Stimulated activated CD8-positive, alpha-beta memory T cell treated with anti-CD3 and anti-CD28 coated beads, Interleukin-2, amount 100 ng/mL, for 48 hours (primary cell): ENCODE measurements at regions not wholly inside any gene's neighbourhood (a gene's known extent, or its start where the extent isn't known, plus 50 kb on each side); places are given as distances from the start of the nearest gene placed in this dataset.

ENCODE experiments used
- DNase-seq, 2 donors: peaks; one replicate each; pipeline ENCODE4 v3.0.0-alpha.2; 2020; ENCODE audit warnings: low read depth in 2 of 2

DNA sequence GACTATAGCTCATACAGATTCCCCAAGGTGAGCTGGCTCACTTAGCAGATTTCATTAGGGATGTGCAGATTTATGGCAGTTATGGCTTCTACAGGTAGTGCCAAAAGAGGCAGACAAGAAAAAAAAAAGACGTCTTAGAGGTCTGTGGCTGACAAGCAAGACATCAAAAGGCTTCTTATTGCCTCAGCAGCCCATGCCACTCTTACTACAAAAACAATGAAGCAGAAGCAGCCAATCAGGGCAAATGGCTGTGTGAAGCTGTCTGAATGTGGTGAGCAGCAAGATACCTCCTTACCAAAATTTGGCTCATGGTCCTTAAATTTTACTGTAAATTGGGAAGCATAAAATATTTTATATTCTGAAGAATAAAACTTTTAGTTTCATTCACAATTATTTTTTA lies 557.5 kb upstream of the GOLIM4 start:
- DNase-seq = no peak

DNA sequence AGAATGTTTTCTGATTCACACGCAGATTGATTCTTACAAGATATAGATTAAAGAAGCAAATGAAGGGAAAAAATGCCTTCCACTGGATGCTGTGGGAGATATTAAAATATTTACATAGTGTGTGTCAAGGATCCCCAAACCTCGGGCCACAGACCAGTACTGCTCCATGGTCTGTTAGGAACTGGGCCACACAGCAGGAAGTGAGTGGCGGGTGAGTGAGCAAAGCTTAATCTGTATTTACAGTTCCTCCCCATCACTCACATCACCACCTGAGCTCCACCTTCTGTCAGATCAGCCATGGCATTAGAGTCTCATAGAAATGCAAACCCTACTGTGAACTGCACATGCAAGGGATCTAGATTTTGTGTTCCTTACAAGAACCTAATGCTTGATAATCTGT lies 552.6 kb upstream of the GOLIM4 start:
- DNase-seq = no peak

DNA sequence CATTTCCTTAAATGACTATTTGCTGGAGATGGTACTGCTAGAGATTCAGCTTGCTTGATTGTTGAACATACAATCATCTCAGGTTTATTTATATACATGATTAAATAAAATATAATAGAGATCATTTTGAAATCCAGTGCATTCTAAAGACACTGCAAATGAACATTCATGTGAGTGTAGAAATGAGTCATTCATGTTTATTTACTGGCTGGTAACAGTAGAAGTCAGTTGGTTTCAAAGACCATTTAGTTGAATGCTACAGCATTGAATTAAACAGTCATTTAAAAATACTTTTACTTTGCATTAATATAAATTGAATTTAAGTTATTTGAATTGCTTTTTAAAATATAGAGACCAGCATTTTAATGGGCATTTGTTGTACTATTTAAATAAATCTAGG lies 551.9 kb upstream of the GOLIM4 start:
- DNase-seq = no peak

DNA sequence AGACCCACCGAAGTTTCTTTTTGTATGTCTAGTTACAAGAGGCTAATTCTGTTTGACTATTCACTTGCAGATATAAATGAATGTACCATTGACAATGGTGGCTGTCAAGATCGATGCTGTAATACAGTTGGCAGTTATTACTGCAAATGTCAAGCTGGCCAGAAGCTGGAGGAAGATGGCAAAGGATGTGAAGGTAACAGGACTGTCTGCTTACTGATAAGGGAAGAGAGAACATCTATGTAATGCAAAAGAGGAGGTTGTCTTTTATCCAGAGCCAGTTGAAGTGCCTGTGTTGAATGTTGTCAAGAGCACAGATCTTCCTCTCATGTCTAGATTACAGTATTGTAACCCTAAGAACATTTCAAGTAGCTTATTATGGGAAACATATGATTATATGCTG lies 549.5 kb upstream of the GOLIM4 start:
- DNase-seq = no peak

DNA sequence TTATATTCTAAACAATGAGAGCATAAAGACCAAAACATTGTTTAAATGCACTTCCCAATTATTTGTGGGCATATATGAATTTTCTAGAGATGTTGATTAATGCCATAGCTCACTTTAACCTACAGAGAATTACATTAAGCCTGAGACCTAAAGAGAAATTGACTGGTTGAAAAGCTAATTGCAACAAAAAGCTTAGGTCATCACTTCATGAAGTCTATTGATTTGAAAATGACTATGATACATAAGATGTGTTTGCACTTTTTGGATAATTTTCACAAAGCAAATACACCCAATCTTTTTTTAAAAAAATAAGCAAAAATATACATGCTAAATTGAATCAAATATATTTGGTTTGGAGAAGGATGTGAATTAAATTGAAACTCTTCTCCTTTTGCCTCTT lies 532.8 kb upstream of the GOLIM4 start:
- no peak for DNase-seq

DNA sequence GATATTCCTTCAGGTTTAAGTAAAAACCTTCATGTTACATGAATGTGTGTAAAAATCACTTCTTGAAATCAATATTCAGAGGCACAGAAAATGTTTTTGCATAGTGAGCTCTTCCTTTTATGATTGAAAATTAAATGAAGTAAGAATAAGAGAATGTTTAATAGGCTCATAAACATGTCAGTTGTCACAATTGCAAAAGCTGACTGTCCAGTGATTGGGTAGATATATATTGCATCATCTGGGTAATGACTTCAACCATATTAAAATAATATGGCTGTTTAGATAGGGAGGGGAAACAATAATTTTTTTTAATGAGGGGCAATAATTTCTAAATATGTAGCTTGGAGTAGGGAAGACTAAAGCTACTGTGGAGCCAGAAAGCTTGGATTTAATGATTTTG lies 529.8 kb upstream of the GOLIM4 start:
- no peak for DNase-seq

DNA sequence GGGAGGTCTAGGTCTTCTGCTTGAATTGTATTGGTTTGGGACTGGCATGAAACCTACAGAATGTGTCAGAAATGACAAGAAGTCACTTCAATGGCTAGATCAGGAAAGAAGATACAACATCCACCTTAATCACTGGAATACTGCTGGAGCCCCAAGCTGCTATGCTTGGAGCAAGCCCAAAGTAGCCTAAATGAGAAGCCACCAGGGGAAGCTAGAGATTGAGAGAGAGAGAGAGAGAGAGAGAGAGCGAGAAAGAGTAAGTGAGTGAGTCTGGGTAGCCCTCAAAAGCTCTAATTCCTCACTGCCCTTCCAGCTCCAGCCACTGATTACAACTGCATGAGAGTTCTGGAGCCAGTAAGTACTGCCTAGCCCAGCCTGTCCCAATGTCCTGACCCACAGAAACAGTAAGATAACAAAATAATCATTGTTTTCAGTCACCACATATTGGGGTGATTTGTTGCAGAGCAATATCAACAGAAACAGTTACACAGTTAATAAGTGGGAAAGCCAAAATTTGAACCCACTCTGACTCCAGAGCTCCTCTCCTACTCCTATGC lies 529.2 kb upstream of the GOLIM4 start:
- DNase-seq = no peak

DNA sequence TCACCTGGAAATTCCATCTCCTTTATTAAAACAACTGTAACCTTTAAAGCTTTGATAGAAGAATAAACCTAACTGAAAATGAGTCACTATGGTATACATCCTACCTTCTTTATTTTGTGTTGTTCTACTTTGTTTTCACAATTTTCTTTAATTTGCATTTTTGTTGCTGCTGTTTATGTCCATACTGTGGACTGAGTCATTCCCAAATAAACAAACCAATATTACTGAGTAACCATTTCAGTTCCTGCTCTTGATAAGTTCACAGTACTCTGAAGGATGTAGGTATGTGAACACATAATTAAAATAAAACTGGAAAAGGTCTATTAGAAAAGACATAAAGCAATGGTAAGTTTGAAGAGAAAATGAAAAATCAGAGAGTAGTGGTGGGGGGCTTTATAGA lies 528.5 kb upstream of the GOLIM4 start:
- no peak for DNase-seq

DNA sequence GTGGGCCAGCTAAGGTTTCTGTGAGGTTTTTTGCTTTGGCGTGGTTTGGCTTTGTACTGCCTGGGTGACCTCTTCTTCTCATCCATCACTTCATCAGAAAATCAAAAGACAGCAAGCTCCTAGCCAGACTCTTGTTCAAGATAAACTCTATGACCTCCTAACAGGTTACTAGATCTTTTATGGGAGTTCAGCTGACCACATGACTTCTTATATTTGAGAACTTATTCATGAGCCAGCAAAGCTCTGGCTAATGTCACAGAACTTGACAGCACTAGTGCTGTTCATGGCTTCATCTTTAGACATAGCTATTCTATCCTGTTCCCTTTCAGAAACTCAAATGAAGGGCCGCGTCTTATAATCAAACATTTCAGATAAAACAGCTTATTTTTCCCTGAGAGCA lies 527.1 kb upstream of the GOLIM4 start:
- no peak for DNase-seq

DNA sequence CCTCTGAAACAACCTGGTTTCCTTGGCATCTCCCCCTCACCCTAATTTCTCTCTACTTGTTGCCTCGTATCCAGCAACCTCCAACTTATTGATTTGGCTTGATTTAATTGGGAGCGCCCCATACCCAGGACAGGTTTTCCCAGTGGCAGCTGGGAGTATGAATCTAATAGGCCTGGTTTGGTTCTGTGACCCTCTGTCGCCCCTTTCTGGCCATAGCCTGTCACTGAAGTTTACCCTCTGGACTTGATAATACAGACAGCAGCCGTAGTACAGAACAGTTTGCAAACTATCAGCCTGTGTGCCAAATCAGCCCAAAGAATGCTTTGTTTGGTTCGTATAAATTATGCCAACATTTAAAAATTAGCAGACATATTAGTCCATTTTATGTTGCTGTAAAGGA lies 525.1 kb upstream of the GOLIM4 start:
- DNase-seq = no peak

DNA sequence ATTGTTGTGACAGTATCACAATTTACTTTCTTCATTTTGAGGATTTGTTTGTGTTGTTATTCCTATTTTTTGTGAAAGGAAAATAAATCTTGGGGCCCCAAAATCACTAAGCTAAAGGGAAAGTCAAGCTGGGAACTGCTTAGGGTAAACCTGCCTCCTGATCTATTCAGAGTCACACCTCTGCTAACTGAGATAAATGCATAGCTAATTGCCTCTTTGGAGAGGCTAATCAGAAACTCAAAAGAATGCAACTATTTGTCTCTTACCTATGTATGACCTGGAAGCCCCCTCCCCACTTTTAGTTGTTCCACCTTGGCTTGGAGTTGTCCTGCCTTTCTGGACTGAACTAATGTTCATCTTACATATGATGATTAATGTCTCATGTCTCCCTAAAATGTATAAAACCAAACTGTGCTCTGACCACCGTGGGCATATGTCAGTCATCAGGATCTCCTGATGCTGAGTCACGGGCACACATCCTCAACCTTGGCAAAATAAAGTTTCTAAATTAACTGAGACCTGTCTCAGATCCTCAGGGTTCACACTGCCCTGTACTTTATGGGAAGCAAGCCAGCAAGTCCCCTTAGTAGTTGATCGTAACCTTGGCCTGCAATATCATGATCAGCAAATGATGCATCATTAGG lies 523.2 kb upstream of the GOLIM4 start:
- DNase-seq = no peak

DNA sequence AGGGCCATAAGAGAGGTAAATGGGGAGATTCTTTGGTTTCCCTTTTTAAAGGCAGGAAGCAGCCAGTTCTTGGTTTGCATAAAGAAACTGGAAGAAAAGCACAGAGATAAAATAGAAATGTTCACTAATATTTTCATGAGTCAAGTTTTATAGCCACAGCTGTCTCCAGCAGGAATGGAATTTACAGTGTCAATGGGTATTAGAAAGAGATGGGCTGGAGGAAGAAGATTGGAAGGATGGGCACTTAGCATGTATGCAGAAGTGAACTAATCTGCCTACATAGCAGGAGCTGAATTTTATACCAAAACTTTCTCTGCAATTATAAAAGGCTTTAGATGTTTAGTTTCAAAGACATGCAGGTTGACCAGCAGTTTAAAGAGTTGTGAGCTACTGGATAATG lies 521.9 kb upstream of the GOLIM4 start:
- DNase-seq = no peak

DNA sequence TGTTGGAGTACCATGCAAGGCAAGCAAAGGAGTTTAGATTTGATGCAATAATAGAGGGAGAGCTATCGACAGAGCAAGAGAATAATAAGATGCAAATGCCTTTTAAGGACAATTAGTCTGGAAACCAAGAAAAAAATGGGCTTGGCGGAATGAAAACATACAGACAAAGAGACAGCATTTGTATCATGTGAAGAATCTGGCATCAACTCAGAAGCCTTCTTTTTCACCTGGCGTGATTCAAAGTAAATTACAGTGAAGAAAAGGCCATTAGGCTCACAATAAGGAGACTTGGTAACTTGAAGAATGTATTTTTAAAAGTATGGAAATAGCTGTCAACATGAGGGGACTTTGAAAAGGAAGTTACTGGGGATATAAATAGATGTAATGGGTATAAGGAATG lies 521.2 kb upstream of the GOLIM4 start:
- DNase-seq = no peak

DNA sequence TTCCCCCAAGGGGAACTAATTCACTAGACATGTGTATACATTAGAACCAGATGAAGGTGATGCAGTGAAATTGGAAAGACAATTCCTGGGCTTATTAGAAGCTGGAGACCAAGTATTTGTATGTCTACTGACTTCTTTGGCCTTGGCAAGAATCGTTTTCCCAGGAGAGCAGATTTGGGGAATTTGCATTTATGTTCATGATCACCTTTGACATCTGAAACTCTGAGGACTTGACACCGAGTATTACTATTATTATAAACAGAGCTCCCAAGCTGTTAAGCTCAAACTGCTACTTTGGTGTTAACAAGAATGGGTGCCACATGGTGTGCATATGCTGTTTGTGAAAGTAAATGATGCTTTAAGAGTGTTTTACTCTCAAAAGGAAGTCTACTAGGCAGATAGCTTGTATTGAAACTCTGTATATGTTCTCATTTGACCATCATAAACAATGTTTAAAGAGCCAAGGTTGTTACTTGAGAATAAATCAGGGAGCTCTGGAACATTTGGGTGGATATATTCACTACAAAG lies 519.8 kb upstream of the GOLIM4 start:
- no peak for DNase-seq

DNA sequence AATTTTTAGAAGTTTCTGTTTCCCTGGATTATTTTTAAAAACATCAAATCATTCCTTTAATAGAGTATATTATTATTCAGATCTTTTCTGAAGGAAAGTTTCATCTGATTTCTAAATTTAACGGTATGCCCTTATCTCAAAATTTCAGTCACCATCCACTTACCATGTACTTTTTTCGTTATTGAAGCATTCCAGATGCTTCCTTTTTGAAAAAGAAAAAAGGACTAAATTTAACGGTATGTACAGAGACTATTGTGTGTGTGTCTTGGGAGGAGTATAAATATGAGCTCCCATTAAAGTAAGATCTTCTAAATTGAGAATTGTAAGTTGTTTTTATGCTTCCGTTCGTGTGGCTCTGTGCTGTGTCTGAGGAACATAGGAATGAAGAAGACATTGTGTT lies 517.4 kb upstream of the GOLIM4 start:
- DNase-seq = no peak

DNA sequence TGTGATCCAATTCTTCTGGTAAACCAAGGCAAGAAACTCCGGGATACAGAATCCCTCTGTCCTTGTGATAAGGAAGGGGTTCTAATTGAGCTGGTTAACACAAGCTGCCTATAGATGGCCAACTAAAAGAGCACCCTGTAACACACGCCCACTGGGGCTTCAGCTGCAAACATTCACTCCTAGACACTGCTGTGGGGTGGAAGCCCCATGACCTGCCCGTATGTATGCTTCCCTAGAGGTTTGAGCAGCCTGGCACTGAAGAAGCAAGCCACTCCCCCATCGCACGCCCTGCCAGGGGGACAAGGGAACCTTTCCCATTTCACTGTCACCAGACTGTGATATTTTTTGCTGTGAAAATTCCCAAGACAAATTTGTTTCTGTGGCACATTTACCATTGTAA lies 516.9 kb upstream of the GOLIM4 start:
- DNase-seq = no peak

DNA sequence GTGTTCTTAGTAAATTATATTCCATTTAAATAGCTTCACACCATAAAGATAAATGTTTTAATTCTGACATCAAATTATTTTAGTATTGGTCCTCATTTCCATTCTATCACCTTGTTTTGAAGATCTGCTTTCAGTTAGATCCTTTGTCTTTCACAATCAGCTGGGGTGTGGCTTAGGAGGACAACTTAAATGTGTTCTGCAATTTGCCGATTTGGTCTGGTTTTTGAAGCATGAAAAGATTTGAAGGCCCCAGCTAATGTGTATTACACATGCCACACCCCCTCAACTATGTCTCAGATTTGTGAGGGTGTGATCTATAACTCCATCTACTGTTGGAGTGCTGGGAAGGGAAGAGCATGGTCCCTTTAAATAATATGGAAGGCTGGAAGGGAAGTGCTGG lies 516.1 kb upstream of the GOLIM4 start:
- no peak for DNase-seq

DNA sequence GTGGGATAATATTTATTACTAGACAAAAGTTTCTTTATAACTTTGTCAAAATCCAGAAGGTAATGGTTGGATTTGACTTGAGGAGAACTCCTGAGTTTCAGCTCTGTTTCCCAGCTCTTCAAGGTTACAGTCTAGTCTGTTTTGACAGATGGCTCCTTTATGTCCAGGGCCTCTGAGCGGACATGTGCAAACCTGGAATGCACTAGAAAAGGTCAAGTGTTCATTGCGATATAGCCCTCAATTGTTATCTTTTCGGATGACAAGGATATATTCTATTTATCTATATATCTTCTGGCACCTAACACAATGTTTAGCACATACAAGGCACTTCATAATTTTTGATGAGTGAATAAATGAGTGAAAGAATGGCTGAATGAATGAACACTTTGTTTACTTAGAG lies 513.2 kb upstream of the GOLIM4 start:
- no peak for DNase-seq

DNA sequence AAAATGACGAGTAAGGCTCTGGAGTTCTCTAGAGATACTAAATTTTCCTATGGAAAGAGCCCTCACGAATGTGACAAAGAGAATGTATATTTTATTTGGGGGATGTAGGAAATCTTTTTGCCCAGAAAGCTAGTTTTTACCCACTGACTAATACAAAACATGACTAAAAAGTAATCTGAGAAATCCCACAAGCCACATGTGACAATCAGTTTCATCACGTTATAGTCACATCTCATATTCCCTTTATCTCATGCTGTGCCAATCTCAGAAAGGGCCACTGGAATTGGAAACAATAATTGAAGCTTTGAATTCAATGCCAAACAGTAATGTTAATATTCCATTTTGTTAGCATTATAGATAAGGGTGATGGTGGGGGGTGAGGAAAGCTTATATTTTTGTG lies 509.0 kb upstream of the GOLIM4 start:
- DNase-seq = no peak

DNA sequence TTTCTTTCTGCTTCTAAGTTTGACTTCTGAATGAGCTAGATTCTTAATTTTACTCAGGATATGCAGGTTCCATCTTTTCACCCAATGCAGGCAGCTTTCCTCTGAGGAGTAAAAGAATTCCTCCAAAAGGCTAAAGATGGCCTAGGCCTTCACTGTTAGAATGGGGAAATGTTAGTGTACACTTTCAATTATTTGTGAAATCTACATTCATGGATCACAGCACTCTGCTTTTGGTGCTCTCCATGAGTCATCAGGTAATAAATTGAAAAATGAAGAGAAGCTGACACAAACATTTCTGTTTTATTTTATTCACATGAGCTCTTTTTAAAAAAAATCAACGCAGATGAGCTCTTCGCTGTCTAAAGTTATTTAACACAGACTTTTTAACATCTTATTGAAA lies 502.5 kb upstream of the GOLIM4 start:
- no peak for DNase-seq

DNA sequence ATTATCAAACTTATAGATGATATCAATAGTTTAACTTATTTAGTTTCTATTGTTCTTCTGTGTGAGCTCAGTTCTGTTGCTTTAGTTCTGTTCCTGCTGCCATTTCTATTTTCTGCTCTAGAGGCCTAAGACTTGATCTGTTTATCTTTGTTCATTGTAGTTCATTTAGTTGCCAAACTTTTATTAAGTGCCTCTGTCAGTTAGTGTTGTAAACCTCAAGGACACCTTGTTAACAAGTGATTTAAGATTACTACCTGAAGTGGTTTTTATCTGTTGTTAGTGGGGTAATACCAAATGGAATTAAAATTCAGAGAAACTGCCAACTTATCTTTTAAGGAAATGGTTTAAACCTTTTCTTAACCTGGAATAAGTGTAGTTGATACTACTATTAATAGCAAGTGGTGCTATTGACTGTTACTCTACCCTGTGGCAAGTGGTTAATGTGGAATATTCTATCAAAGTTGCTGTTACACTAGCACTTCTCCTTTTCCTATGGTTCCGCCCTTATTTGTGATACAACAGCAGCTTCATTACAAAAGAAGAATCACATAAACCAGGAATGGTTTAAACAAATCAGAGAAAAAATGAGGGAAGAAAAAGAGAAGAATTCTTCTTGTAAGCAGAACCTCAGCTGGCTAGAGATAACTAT lies 500.6 kb upstream of the GOLIM4 start:
- DNase-seq = no peak

DNA sequence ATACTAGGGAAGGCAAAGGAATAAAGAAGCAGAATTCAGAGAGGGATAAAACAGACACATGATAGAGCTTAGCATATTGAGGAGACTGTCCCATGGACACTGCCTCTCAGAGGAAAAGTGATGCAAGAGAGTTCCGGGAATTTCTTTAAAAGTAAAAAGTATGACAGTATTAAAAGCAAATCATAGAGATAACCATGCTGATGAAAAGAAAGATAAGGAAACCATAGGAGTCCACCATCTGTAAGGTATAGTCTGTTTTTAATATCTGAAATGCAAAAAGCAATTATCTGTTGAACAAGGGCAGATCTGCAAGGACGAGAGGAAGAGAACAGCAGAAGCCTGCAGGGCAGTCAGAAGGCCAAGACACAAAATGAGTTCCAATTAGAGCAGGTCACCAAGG lies 495.9 kb upstream of the GOLIM4 start:
- DNase-seq = no peak

DNA sequence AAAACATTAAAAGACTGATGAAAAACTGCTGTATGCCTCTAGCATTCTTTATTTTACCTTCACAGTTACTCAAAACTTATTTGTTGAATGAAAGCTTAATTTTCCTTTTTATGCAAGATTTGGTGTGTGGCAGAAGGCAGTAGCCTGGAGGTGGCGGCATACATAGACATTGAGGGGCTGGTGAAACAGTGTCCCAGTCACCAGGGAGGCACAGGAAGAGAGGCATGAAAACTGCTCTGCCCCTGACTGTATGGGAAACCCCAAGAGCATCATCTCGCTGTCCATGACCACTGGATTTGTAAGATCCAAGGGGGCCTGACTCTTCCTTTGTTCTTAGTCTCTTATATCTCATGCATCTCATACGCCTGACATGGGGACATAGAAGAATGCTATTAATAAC lies 493.7 kb upstream of the GOLIM4 start:
- no peak for DNase-seq

DNA sequence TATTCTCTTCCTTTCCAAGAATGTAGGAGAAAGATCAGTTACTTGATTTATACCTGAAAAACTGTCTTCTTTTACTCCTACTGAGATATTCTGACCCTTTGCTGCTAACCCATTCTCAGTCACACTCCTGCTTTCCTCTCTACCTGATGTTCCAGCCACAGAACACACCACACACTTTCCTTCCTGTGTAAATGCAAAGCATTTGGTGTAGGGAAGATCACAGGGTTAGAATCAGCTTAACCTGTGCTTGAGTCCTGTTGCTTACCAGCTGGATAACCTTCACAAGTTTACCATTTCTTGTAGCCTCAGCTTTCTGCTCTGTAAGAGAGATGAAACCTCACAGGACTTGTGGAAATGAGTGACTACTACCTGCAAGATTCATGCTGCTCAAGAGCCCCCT lies 489.8 kb upstream of the GOLIM4 start:
- DNase-seq = no peak
